ENCODE measurements at regions not wholly inside any gene's neighbourhood (a gene's known extent, or its start where the extent isn't known, plus 50 kb on each side); places are given as distances from the start of the nearest gene placed in this dataset.

- no peak for DNase-seq (ENCODE audit: low spot score)
These were observed 1043.0 kb upstream of the POU3F3 start for GRCh38 chr2:103810875-103811274.

GRCh38 chr2:103814016-103814415 lies 1039.9 kb upstream of the POU3F3 start:
- DNase-seq (ENCODE audit: low spot score) = no peak

GRCh38 chr2:103815731-103816130 lies 1038.2 kb upstream of the POU3F3 start:
- DNase-seq (ENCODE audit: low spot score) = no peak

- DNase-seq (ENCODE audit: low spot score) = no peak
These were observed 1036.2 kb upstream of the POU3F3 start for GRCh38 chr2:103817746-103818145.

- DNase-seq (ENCODE audit: low spot score) = no peak
These were observed 1035.7 kb upstream of the POU3F3 start for GRCh38 chr2:103818176-103818575.

- no peak for DNase-seq (ENCODE audit: low spot score)
These were observed 1034.3 kb upstream of the POU3F3 start for GRCh38 chr2:103819599-103819998.

- peak; percentile 82 for DNase-seq (ENCODE audit: low spot score)
These were observed 1030.1 kb upstream of the POU3F3 start for GRCh38 chr2:103823847-103824246.

GRCh38 chr2:103847276-103847675 lies 1006.6 kb upstream of the POU3F3 start:
- no peak for DNase-seq (ENCODE audit: low spot score)

GRCh38 chr2:103859238-103859637 lies 994.7 kb upstream of the POU3F3 start:
- no peak for DNase-seq (ENCODE audit: low spot score)

- DNase-seq (ENCODE audit: low spot score) = no peak
These were observed 993.9 kb upstream of the POU3F3 start for GRCh38 chr2:103860016-103860415.

- DNase-seq (ENCODE audit: low spot score) = no peak
These were observed 985.5 kb upstream of the POU3F3 start for GRCh38 chr2:103868396-103868795.

GRCh38 chr2:103873716-103874351 lies 980.1 kb upstream of the POU3F3 start:
- DNase-seq (ENCODE audit: low spot score) = no peak

GRCh38 chr2:103875131-103875530 lies 978.8 kb upstream of the POU3F3 start:
- no peak for DNase-seq (ENCODE audit: low spot score)

GRCh38 chr2:103875531-103875930 lies 978.4 kb upstream of the POU3F3 start:
- DNase-seq (ENCODE audit: low spot score) = no peak

- DNase-seq (ENCODE audit: low spot score) = no peak
These were observed 977.3 kb upstream of the POU3F3 start for GRCh38 chr2:103876611-103877010.

- no peak for DNase-seq (ENCODE audit: low spot score)
These were observed 974.8 kb upstream of the POU3F3 start for GRCh38 chr2:103879101-103879500.

- DNase-seq (ENCODE audit: low spot score) = no peak
These were observed 973.7 kb upstream of the POU3F3 start for GRCh38 chr2:103880081-103880834.

GRCh38 chr2:103887625-103888024 lies 966.3 kb upstream of the POU3F3 start:
- peak; percentile 12 for DNase-seq (ENCODE audit: low spot score)

GRCh38 chr2:103896182-103896581 lies 957.7 kb upstream of the POU3F3 start:
- DNase-seq (ENCODE audit: low spot score) = no peak

- no peak for DNase-seq (ENCODE audit: low spot score)
These were observed 955.4 kb upstream of the POU3F3 start for GRCh38 chr2:103898561-103898960.

- DNase-seq (ENCODE audit: low spot score) = no peak
These were observed 951.6 kb upstream of the POU3F3 start for GRCh38 chr2:103902347-103902746.

GRCh38 chr2:103921161-103921560 lies 932.8 kb upstream of the POU3F3 start:
- no peak for DNase-seq (ENCODE audit: low spot score)

GRCh38 chr2:103942199-103942598 lies 911.7 kb upstream of the POU3F3 start:
- no peak for DNase-seq (ENCODE audit: low spot score)

GRCh38 chr2:103945083-103945482 lies 908.8 kb upstream of the POU3F3 start:
- DNase-seq (ENCODE audit: low spot score) = no peak
